Endothelial cell (in vitro differentiated cells): ENCODE measurements at regions not wholly inside any gene's neighbourhood (a gene's known extent, or its start where the extent isn't known, plus 50 kb on each side); places are given as distances from the start of the nearest gene placed in this dataset.
"Not testable (repeated sequence)": the region's sequence is repeated elsewhere in the genome, so short reads cannot be mapped to it uniquely, and the experiment has no call there.

ENCODE experiments used
- DNase-seq: peaks from one replicate; pipeline ENCODE4 v3.0.0; 2021; ENCODE audit warnings: low spot score
- H3K27ac Mint-ChIP-seq: one replicate; pipeline ENCODE4 v1.8.0; 2021; ENCODE audit warnings: mixed read lengths, inconsistent platforms; ENCODE audit not compliant: unreplicated experiment
- H3K27me3 Mint-ChIP-seq: one replicate; pipeline ENCODE4 v1.8.0; 2021; ENCODE audit warnings: mild to moderate bottlenecking, moderate library complexity, mixed read lengths, inconsistent platforms; ENCODE audit not compliant: unreplicated experiment
- H3K36me3 Mint-ChIP-seq: one replicate; pipeline ENCODE4 v1.8.0; 2021; ENCODE audit warnings: mild to moderate bottlenecking, low read depth, mixed read lengths, inconsistent platforms; ENCODE audit not compliant: unreplicated experiment
- H3K4me1 Mint-ChIP-seq: one replicate; pipeline ENCODE4 v1.8.0; 2021; ENCODE audit warnings: mild to moderate bottlenecking, mixed read lengths, inconsistent platforms; ENCODE audit not compliant: unreplicated experiment
- H3K4me3 Mint-ChIP-seq: one replicate; pipeline ENCODE4 v1.8.0; 2021; ENCODE audit warnings: mild to moderate bottlenecking, mixed read lengths, inconsistent platforms; ENCODE audit not compliant: unreplicated experiment
- H3K9me3 Mint-ChIP-seq: one replicate; pipeline ENCODE4 v1.8.0; 2021; ENCODE audit warnings: mixed read lengths, inconsistent platforms; ENCODE audit not compliant: unreplicated experiment
- CTCF ChIP-seq: fragments of 200-600 bp; sonication (generic); IDR thresholded peaks from one replicate; pipeline ENCODE4 v1.5.0; 2021; ENCODE audit warnings: antibody characterized with exemption; ENCODE audit not compliant: unreplicated experiment

GRCh38 chrX:63581906-63582305, 203.1 kb downstream of the ARHGEF9 start:
- H3K36me3 Mint-ChIP-seq: no peaks in the 10 kb centered on the region

GRCh38 chrX:63581398-63581797, 203.6 kb downstream of the ARHGEF9 start:
- Mint-ChIP-seq H3K27me3 (no peaks in the 10 kb centered on the region), H3K27ac (no peak overlapping the region), H3K4me1 (no peaks in the 10 kb centered on the region), H3K9me3 (no peaks in the 10 kb centered on the region), H3K36me3 (no peaks in the 10 kb centered on the region), H3K4me3 (no peak overlapping the region)
- DNase-seq: no peak
- TF ChIP-seq CTCF: no peak

More at GRCh38 chrX:63581906-63582305, 203.1 kb downstream of the ARHGEF9 start:
- no peaks in the 10 kb centered on the region for H3K9me3 Mint-ChIP-seq
- no peaks in the 10 kb centered on the region for H3K27me3 Mint-ChIP-seq
- no peaks in the 10 kb centered on the region for H3K4me1 Mint-ChIP-seq
- no peak for TF ChIP-seq CTCF
- H3K4me3 Mint-ChIP-seq: no peak overlapping the region
- no peak for DNase-seq
- H3K27ac Mint-ChIP-seq: no peak overlapping the region

- no peak overlapping the region for H3K27ac Mint-ChIP-seq
- no peaks in the 10 kb centered on the region for H3K9me3 Mint-ChIP-seq
- H3K4me1 Mint-ChIP-seq: no peaks in the 10 kb centered on the region
- no peak overlapping the region for H3K4me3 Mint-ChIP-seq
- H3K27me3 Mint-ChIP-seq: no peaks in the 10 kb centered on the region
- DNase-seq: no peak
- no peaks in the 10 kb centered on the region for H3K36me3 Mint-ChIP-seq
- no peak for TF ChIP-seq CTCF
These were observed 208.5 kb downstream of the ARHGEF9 start for GRCh38 chrX:63576533-63576932.

- not testable (repeated sequence) for H3K36me3 Mint-ChIP-seq, H3K4me1 Mint-ChIP-seq, H3K27me3 Mint-ChIP-seq, H3K27ac Mint-ChIP-seq, H3K4me3 Mint-ChIP-seq, DNase-seq, H3K9me3 Mint-ChIP-seq
These were observed 209.3 kb downstream of the ARHGEF9 start for GRCh38 chrX:63575700-63576099.

GRCh38 chrX:63566856-63567255, 215.7 kb upstream of the SPIN4 start:
- no peaks in the 10 kb centered on the region for H3K27me3 Mint-ChIP-seq
- TF ChIP-seq CTCF: no peak
- no peak for DNase-seq
- no peaks in the 10 kb centered on the region for H3K4me1 Mint-ChIP-seq
- no peak overlapping the region for H3K27ac Mint-ChIP-seq
- H3K36me3 Mint-ChIP-seq: no peaks in the 10 kb centered on the region
- H3K9me3 Mint-ChIP-seq: no peaks in the 10 kb centered on the region
- H3K4me3 Mint-ChIP-seq: no peak overlapping the region

GRCh38 chrX:63561425-63561824, 210.3 kb upstream of the SPIN4 start:
- H3K4me3 Mint-ChIP-seq: no peak overlapping the region
- H3K9me3 Mint-ChIP-seq: no peaks in the 10 kb centered on the region
- DNase-seq: no peak
- TF ChIP-seq CTCF: no peak
- H3K27me3 Mint-ChIP-seq: no peaks in the 10 kb centered on the region
- H3K27ac Mint-ChIP-seq: peak overlapping the region; percentile 61
- H3K4me1 Mint-ChIP-seq: peaks cover 3% of the 10 kb centered on the region
- H3K36me3 Mint-ChIP-seq: no peaks in the 10 kb centered on the region
